HK-2 (cell line): ENCODE measurements at regions not wholly inside any gene's neighbourhood (a gene's known extent, or its start where the extent isn't known, plus 50 kb on each side); places are given as distances from the start of the nearest gene placed in this dataset.

Source experiments
- DNase-seq: peaks from one replicate; pipeline ENCODE4 v3.0.0-alpha.2; 2018; ENCODE audit not compliant: unreplicated experiment

DNA sequence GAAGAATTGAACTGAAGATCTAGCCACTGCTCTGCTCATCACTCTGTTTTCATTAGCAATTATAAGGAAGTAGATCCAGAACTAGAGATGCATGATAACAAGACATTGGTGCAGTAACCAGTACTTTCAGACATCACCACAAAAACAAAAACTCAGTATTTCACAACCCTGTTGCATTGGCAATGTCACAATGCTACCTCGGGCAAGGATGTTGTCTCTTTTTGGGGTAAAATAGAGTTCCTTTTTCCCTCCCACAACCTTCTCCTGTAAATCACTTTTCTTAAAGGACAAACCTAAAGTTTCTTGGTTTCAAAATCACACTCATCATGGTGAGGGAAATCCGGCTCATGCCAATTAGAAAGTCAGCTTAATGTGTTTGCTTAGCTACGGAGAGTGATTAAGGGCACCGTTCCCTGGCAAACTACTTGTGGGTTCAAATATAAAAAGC is 420.1 kb upstream of the MEF2C start:
- no peak for DNase-seq

DNA sequence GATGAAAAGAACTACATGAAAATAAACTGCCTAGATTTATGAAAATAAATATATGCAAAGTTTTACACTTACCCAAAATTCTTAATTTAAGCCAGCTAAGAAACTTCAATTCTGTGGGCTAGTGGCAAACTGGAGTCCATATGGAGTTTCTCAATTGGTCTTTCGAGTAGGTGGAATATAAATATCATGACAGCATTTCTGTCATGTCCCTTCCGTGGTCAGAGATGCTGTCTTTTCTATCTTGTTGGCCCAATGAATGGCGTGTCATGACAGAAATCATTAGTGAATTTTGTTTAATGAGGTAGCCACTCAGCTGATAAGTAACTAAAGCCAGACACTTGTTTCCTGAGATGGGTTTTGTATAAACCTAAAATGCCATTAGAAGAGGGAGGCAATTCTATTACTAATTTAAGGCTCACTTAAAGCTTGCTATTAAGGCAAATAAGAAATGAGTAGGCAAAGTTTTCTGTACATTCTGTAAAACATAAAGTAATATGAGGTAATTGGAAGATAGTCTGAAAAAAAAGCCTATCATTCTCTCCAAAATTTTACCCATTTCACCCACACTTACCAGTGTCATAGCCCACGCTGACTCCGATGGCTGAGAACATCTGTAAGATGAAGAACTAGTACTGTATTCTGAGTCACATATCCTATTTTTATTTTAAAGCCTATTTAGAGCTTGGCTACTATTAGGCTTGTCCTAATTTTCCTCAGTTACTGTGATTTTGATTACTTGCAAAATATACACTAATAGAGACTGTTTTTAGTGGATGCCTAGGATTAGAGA is 419.3 kb upstream of the MEF2C start:
- DNase-seq: no peak

DNA sequence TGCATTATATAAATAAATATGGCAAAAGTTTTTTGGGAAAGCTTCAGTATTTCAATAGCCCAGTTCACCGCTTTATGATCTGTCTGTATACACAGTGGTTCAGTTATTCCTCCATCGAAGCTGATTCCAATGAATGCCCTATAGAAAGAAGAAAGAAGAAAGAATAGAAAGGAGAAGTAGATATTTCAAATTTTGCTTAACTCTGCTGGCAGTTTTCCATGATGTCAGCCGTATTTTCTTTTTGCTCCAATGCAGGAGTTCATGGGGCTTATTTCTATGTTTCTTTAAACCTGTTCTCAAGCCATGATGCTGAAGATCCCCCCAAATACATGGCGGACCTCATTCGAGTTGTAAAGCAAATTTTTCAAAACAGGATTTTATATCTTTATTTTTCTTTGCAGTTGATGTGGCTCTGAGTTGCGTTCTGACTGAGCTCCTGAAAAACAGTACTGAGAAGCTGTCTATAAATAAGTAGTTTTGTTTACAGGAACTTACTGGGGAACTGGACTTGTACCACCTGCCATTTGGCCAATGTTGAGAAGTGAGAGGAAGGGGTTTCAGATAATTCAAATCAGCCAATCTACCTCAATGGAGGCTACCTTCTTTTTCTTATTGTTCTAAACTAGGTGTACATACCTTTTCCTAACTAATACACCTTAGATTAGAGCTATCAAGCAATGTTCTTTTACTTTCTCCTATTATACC is 418.5 kb upstream of the MEF2C start:
- DNase-seq: no peak

DNA sequence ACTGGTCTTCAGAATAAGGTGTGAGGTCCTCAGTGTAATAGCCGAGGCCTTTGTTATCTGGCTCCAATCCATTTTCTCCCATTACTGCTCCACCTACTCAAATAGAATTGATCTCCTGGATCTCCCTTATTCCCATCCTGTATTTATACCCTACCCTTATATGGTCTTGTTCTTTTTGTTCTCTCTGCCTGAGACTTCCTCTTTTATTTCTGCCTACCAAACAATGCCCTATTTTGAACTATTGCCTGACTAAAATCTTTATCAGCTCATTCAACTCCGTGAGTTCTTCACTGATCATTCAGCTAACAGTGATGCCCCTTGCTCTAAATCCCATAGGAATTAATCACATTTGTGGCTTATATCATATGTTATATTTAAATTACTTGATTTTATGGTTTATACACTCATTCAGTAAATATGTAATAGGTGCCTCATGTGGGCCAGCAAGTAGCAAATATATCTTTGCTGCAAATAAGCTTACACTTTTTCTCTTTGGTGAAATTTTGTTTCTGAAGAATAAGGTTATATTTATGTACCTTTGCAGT is 417.5 kb upstream of the MEF2C start:
- no peak for DNase-seq

DNA sequence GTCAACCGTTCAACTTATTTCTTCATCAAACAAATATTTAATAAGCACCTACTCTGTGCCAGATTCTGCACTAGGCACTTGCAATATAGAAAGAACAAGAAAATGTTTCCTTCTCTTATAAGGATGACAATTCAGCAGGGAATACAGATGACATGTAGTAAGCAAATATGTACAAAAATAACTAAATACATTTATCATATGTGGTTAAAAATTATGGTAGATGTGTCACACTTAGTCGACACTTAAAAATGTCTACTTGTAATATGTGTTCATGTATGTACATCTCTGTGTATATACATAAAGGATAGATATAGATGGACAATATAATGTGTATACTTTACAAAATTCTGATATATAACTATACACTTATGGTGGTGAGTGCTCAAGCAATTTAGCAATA is 417.0 kb upstream of the MEF2C start:
- no peak for DNase-seq

DNA sequence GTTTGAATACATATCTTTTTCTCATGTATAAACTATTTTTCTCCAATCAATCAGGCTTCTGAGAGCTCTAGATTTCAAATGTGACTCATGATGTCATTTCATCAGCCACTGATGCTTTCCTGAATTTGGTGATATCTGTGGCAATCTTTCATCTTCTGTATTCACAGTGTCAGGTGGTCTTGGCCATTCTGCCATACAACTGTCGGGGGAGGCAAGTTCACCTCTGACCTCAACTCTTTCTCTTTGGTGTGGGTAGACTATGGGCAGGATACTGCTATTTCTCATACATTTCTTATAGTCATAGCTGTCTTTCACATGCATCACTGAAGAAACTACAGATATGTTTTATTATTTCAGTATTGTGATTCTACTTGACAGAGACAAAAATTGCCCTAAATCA is 414.1 kb upstream of the MEF2C start:
- no peak for DNase-seq

DNA sequence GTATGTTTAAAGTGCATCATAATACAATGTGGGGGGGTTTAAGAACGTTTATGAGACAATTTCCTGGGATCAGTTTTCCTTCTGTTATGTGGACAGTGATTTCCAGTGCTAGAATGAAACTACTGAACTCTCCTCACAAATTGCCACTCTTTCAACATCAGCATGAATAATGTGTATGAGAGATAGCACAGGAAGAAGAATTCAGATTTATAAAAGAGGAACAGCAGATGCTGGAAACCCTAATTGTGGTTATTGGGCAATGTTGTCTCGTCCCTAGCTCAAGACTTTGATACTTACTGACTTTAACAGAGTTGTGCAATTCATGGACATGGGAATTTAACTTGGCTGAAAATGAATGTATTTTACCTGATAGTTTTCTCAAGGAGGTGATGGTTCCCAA is 410.8 kb upstream of the MEF2C start:
- no peak for DNase-seq

DNA sequence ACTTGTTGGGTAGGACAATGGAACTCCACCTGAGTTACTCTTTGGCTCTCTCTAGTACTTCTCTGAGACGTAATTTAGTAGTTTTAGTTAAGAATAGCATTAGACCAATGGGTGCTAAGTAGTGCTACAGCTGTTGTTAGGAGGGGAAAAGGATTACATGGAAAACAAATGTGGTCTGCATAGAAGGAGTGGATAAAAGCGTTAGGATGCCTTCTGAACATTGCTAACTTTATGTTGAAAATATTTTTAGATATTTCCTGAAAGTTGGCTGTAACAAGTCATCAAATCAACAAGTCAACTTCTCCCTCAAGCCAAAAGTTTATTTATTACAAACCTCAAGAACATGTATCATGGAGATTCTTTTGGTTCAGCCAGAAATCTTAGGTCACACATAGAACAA is 409.5 kb upstream of the MEF2C start:
- no peak for DNase-seq

DNA sequence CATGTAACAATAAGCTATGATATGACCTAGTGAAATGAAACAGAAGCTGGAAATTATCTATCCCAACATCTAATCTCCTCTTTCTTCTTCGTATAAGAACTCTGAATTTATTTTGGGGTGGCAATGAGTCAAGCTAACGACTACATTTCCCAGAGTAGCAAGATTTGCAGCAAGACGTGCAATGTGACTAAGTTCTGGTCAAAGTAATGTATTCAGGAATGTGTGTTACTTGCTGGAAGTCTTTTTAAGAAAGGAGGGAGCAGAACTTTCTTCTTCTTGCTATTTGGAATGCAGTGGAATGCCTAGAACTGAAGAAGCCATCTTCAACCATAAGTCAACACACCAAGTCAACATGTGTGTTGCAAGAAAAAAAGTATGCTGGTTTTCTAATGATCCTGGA is 406.6 kb upstream of the MEF2C start:
- DNase-seq: no peak

DNA sequence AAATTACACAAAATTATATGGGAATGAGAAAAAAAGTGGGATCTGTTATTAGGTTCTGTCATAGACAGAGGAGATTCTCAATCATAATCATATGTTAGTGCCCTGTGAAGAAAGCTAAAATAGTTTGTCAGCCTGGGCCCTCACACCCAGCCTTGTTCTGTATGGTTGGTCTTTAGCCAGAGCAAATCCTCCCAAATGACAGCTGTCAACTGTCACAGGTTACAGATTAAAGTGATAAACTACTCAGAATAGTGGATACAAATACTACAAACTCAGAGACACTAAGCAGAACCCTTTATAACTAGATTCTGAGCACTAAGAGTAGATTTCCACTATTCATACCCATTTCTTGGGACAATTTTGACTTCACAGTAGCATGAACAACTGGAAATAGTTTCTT is 405.0 kb upstream of the MEF2C start:
- no peak for DNase-seq

DNA sequence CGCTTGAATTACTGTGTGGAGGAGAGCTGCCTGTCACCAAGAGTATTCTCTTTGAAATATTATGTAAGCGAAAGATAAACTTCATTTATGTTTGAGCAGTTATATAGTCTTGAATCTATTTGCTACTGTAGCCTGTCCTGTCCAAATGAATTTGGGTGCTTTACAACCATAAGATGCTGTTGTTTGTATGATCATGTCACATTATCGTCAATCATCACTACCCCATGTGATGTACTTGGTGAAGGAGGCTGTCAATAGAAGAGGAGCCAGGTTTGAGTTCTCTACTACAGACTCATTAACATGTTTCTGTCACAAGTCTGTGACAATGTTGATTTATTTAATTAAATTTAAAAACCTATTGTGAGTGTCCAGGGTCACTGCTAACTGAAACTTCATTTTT is 403.3 kb upstream of the MEF2C start:
- DNase-seq: no peak

DNA sequence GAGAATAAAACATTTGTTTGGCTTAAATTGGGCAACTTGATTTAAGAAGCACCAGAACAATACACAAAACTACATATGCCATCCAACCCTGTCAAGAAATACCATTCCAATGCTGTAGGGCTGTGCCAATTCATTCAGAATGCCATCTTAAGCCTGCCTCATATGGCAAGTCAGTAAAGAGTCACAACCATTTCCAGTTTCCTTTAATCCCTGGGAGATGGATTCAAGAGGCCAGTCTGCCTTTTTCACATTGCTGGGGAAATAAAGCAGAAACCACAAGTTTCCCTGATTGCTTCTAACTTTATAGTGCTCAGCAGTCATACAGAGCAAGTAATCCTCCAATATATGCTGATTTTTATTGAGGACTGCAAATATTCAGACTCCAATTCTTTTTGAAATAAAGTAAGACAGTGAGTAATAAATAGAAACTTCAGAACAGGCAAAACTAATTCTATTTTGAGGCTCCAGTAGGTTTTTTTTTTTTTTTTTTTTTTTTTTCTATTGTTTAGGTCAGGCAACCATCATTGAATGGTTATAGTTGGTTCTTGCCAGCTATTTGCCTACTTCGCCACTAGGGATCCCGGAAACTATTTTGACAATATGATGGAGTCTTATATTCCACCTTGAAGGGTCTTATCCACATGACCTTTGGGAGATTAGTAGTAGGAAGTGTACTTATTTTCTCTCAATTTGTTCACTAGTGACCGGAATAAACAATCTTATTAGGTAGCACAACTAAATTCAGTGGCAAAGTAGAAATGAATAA is 400.9 kb upstream of the MEF2C start:
- no peak for DNase-seq

DNA sequence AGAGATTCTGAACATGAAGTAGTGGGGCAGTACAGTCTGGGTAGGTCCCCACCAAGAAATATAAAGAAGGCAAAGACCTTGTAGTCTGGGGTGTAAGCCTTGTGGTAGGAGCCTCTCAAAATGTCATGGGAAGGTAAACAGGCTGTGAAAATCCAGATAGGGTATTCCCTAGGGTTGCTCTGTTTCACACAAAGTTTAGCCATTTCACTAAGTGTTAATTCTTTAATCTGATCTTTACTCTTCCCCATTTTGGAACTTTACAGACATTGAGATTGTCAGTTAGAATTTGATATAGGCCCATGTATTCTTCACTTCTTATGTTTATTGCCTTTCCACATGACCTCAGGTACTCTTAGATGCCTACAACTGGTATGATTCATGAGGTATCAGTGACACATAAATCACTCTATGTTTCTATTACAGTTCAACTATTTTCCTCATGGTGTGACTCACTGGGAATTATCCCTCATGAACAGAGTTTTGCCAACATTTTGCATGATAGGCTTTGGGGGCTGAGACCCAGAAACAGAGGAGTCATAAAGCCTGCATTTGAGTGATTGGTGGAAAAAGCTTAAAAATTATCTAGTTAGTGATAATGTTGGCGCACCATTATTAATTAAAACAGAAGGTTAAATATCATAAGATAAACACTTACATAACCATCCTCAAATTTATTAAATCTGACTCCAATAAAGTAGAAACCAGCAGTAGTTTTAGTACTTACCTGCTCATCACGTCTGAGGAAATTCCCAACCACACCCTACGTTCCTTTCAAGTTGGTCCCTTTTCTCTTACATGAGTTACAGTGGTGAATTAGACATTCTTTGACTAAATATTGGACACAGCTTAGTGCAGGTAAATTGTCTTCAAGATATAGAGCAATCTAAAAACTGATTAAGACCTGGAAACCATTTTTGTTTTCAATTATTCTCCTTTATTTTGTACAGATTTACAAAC is 399.8 kb upstream of the MEF2C start:
- no peak for DNase-seq

DNA sequence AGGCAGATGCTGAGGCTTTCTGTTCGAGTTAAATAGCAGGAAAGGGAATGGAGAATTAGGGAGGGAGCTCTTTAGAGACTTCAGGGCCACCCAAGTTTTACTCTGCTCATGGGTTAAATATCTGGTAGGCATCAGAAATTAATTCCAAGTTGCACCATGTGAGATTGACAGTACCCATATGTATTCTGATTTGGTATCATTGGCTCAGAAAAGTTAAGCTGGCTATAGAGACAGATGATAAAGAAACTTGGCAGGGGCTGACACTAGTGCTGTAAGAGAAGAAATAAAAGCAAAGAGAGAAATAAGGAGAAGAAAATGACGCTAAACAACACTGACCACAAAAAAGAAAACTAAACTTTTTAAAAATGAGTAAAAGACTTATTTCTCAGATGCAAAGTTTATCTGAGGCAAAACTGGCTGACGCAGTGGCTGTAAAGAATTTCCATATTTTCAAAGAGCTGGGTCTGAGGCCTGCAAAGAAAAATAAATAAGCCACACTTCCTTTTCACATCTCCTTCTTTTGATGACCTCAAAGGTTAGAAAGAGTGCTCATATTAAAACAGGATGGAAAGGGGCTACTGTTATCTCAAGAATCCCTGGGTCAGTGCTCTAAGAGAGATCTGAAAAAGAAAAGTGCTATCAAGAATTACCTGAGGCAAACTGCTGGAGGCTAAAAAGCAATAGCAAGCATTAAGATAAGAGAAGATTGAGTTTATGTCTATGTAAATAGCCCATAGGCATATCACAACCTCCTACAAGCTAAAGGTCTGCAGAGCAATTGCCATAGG is 399.0 kb upstream of the MEF2C start:
- no peak for DNase-seq

DNA sequence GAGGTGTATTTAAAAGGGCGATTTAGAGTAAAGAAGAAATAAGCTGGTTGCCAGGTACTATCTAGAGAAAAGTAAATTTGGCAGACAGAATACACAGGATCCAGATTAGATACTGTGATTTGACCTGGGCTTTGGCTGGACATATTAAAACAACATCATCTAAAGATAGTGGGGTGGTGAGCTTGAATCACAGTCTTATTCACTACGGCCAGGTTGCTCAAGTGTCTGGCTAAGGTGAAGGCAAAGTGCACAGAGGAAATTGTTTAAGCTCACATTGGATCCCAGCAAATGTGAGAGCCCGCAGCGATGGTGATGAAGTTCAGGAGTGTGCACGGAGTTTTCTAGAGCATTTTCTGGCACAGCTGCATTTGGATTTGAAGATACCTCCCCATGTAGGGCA is 398.2 kb upstream of the MEF2C start:
- DNase-seq: no peak

DNA sequence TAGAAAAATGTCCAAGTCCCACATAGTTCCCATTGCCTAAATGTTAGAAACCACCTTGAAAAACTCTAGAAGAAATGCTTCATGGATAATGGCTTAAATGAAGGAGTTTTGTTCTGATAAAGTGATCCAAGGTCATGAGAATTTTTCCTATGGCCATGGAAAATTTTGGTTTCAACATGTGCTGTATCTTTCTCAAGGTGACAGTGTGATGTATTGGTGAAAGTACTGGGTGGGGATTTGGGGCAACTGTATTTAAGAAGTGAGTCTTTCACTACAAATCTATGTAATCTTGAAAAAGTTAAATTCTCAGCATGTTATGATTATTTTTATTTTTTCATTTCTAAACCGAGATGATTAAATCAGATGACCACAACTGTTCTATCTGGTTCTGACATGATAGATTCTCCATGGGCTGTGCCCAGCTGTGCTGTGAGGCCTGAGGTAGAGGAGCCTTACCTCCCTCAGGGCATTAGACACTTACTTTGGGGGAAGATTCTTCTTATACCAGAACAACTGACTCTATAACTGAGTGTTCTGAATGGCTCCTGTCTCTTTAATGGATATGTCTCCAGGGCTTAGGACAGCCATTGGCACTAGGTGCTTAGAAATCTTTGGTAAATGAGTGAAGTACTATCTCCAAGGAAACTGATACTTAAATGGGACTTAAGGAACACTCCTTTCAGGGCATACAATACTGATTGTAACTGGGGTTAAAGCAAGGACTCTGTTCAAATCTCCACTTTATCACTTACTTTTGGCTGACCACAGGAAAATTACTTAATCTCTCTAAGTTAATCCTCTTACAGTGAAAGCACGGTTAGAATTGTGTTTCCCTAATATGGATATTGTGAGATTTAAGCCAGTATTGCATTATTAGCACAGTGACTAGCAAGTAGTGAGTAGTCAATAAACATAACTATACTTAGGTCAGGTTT is 397.4 kb upstream of the MEF2C start:
- no peak for DNase-seq

DNA sequence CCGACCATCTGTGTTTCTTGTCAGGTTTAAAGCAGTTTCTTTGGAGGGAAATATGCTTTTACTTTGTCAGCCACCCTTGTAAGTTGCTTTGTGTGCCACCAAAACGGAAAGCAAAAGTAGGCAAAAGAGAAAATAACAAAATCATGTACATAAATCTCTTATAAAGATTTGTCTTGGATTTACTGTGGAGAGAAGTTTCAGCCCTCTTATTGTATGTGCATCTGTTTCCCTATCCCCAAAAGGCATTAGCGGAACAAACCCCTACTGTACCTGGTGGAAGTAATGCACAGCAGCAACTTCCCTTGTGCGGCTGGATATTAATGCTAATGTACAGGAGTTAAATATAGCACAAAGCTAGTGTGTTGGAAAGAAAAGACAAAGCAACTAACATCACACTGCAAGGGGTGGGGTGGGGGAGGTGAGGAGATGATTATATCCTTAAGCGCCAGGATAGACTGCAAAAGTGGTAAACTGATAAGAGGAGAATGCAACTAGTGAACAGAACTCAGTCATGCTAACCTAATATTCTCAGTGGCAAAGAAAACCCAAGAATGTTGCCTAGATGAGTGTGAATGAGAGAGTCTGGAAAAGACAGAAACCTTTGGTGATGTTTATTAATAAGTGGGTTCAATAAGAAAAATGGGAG is 396.5 kb upstream of the MEF2C start:
- no peak for DNase-seq

DNA sequence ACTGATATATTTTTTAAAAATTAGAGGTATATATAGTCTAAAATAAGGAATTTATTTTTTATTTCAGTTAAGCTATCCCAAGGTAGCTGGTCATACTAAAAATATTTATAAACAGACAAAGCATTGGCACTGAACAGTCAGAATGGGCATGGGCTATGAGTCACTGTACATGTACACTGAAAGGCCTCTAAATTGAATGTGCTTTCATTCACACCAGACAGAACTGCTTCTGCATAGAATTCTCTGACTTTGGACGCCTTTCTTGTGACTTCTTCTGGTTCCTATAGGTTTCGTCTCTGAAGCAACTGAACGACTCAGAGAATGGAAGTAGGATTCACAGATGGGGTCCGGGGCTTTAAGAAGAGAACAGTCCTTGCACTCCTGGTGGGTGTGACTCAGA is 394.8 kb upstream of the MEF2C start:
- no peak for DNase-seq
